HCT116 (cell line): ENCODE measurements at regions not wholly inside any gene's neighbourhood (a gene's known extent, or its start where the extent isn't known, plus 50 kb on each side); places are given as distances from the start of the nearest gene placed in this dataset.

Experiments used
- CTCF ChIP-seq, 3 experiments: fragments of 200-600 bp in 1 of 3; sonication (generic) in 1 of 3; IDR thresholded peaks in 2 of 3; conservative IDR thresholded peaks in 1 of 3; 2 replicates each; pipeline ENCODE4 v1.5.1; 2012 to 2017; ENCODE audit warnings: low read depth in 2 of 3, low read length in 2 of 3, antibody characterized with exemption in 1 of 3, borderline replicate concordance in 1 of 3, control low read depth in 1 of 3, mild to moderate bottlenecking in 1 of 3, mixed read lengths in 1 of 3, mixed run types in 1 of 3, moderate library complexity in 1 of 3; ENCODE audit not compliant: insufficient read depth in 1 of 3
- EGR1 ChIP-seq: IDR thresholded peaks from 2 replicates; pipeline ENCODE4 v1.6.1; 2012; ENCODE audit warnings: low read depth
- EZH2 ChIP-seq: fragments of 200-600 bp; sonication (generic); IDR thresholded peaks from 2 replicates; pipeline ENCODE4 v1.6.1; 2017; ENCODE audit warnings: antibody characterized with exemption, mixed run types
- JUND ChIP-seq: IDR thresholded peaks from 2 replicates; pipeline ENCODE4 v1.6.1; 2012
- POLR2A ChIP-seq: IDR thresholded peaks from 2 replicates; pipeline ENCODE4 v1.7.0; 2011; ENCODE audit warnings: borderline replicate concordance; ENCODE audit not compliant: insufficient read depth, insufficient read length; ENCODE audit errors: extremely low read depth
- POLR2AphosphoS5 ChIP-seq: IDR thresholded peaks from 2 replicates; pipeline ENCODE4 v1.6.1; 2011; ENCODE audit warnings: mild to moderate bottlenecking, low read depth, low read length, moderate library complexity
- RAD21 ChIP-seq: IDR thresholded peaks from 2 replicates; pipeline ENCODE4 v1.6.1; 2012; ENCODE audit warnings: low read depth, mild to moderate bottlenecking
- REST ChIP-seq: IDR thresholded peaks from 2 replicates; pipeline ENCODE4 v1.6.1; 2012; ENCODE audit warnings: low read depth
- SP1 ChIP-seq: IDR thresholded peaks from 2 replicates; pipeline ENCODE4 v1.6.1; 2012; ENCODE audit warnings: low read depth

- no peak for TF ChIP-seq EZH2
- TF ChIP-seq POLR2A = no peak
- no peak for TF ChIP-seq CTCF (IDR thresholded peaks at IDR 0.05 in 2 of 3, conservative IDR thresholded peaks at IDR 0.05 in 1 of 3; ENCODE audit: borderline replicate concordance in 1 of 3, insufficient read depth in 1 of 3, low read depth in 2 of 3, low read length in 2 of 3)
- TF ChIP-seq RAD21 = no peak
- TF ChIP-seq POLR2AphosphoS5 = no peak
- no peak for TF ChIP-seq REST
- no peak for TF ChIP-seq JUND
- no peak for TF ChIP-seq SP1
- TF ChIP-seq EGR1 = no peak
These were observed 363.3 kb downstream of the KCNRG start for GRCh38 chr13:50378509-50379044.
